Hepatocyte (in vitro differentiated cells): ENCODE measurements at regions not wholly inside any gene's neighbourhood (a gene's known extent, or its start where the extent isn't known, plus 50 kb on each side); places are given as distances from the start of the nearest gene placed in this dataset.

Source experiments
- CTCF ChIP-seq: fragments of 200-600 bp; sonication (generic); IDR thresholded peaks from 2 replicates; pipeline ENCODE4 v1.5.1; 2016; ENCODE audit warnings: antibody characterized with exemption, mild to moderate bottlenecking; ENCODE audit not compliant: poor library complexity
- EZH2 ChIP-seq: fragments of 200-600 bp; sonication (generic); IDR thresholded peaks from 2 replicates; pipeline ENCODE4 v1.6.1; 2016; ENCODE audit warnings: antibody characterized with exemption, mild to moderate bottlenecking, borderline replicate concordance

GRCh38 chr11:134480136-134480712, 68.2 kb upstream of the B3GAT1 start:
- TF ChIP-seq CTCF (no peak), EZH2 (no peak)
